ENCODE measurements at regions not wholly inside any gene's neighbourhood (a gene's known extent, or its start where the extent isn't known, plus 50 kb on each side); places are given as distances from the start of the nearest gene placed in this dataset.

DNA sequence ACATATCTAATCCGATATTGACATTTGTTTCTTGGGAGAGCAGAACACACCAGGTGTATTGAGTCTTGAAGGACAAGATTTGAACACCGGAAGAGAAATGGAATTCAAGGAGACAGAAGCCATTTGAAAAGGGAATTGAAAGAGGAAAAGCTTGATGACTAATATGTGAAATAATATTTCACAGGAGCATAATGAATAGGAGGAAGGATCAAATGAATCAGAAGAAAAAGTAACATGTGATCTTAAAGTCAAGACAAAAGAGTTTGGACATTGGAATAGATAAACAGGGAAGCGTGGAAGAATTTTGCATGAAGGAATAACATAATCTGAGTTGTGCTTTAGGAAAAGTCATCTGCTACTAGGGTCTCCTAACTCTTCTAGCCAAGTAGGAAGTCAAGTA, 145.5 kb upstream of the PDHA2 start:
- Mint-ChIP-seq H3K4me1 (no peaks in the 10 kb centered on the region), H3K36me3 (ENCODE audit: low read depth) (no peaks in the 10 kb centered on the region), H3K4me3 (no peak overlapping the region), H3K27ac (no peak overlapping the region), H3K9me3 (no peaks in the 10 kb centered on the region), H3K27me3 (ENCODE audit: low read depth) (no peaks in the 10 kb centered on the region)
- TF ChIP-seq, protein P1, sequence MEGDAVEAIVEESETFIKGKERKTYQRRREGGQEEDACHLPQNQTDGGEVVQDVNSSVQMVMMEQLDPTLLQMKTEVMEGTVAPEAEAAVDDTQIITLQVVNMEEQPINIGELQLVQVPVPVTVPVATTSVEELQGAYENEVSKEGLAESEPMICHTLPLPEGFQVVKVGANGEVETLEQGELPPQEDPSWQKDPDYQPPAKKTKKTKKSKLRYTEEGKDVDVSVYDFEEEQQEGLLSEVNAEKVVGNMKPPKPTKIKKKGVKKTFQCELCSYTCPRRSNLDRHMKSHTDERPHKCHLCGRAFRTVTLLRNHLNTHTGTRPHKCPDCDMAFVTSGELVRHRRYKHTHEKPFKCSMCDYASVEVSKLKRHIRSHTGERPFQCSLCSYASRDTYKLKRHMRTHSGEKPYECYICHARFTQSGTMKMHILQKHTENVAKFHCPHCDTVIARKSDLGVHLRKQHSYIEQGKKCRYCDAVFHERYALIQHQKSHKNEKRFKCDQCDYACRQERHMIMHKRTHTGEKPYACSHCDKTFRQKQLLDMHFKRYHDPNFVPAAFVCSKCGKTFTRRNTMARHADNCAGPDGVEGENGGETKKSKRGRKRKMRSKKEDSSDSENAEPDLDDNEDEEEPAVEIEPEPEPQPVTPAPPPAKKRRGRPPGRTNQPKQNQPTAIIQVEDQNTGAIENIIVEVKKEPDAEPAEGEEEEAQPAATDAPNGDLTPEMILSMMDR (IDR thresholded peaks at IDR 0.05; ENCODE audit: unreplicated experiment in 3 of 3) = no peak

DNA sequence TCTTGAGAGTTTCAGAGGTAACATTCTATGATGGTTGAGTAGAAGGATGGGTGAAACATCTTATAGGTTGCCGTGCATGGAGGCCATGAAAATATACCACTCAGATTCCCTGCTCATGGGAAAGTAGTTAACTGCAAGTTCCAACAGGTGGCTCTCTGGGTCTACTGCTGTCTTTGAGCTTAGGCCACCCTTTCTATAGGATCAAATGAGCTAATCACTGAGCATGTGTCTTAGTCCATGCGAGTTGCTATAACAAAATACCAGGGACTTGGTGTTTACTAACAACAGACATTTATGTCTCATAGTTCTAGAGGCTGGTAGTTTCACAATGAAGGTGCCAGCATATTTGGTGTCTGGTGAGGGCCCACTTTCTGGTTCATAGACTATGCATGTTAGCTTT, 144.8 kb upstream of the UNC5C start:
- no peak overlapping the region for H3K27ac Mint-ChIP-seq
- H3K27me3 Mint-ChIP-seq (ENCODE audit: low read depth) = no peaks in the 10 kb centered on the region
- TF ChIP-seq, protein P1 (IDR thresholded peaks at IDR 0.05; ENCODE audit: unreplicated experiment in 3 of 3) = peak in 1 of 3 experiments; percentile 7
- H3K4me1 Mint-ChIP-seq = no peaks in the 10 kb centered on the region
- H3K4me3 Mint-ChIP-seq = no peak overlapping the region
- H3K9me3 Mint-ChIP-seq = no peaks in the 10 kb centered on the region
- no peaks in the 10 kb centered on the region for H3K36me3 Mint-ChIP-seq (ENCODE audit: low read depth)

DNA sequence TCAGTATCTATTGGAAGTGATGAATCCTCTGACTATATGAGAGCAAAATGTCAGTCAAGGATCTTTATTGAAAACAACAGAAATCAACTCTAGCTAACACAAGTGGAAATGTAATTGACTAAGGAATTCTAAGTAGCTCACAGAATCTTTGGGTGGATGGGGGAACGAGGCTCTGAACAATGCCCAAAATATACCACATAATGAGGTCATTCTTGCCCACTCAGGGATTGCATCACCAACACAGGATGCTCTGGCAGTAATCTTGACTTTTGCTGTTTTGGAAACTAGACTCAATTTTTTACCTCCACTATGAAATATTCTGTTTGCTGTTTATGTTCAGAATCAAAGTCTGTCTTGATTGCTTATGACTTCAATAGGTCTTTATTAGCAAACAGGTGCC, 127.4 kb upstream of the UNC5C start:
- peak overlapping the region in 1 of 3 experiments; percentile 52 for H3K27ac Mint-ChIP-seq
- H3K27me3 Mint-ChIP-seq (ENCODE audit: low read depth) = no peaks in the 10 kb centered on the region
- H3K9me3 Mint-ChIP-seq = no peaks in the 10 kb centered on the region
- no peaks in the 10 kb centered on the region for H3K36me3 Mint-ChIP-seq (ENCODE audit: low read depth)
- TF ChIP-seq, protein P1 (IDR thresholded peaks at IDR 0.05; ENCODE audit: unreplicated experiment in 3 of 3) = no peak
- peaks cover 24% of the 10 kb centered on the region for H3K4me1 Mint-ChIP-seq
- H3K4me3 Mint-ChIP-seq = no peak overlapping the region

DNA sequence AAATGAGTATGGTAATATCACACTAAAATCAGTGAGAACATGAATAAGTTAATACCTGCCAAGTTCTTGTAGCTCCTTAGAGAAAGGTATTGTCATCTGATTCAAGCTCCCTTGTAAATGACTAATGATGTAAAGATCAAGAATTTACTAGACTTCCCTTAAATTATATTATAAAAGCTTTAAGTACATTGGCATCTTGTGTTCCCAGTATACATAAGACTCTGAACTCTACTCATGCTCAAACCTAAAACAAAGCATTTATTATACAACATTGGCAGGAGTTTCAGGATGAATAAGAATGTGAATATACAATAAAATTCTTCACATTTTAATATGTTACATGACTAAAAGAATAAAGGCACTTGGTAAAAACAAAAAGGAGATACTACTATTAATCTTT, 126.8 kb upstream of the UNC5C start:
- no peaks in the 10 kb centered on the region for H3K27me3 Mint-ChIP-seq (ENCODE audit: low read depth)
- no peak overlapping the region for H3K4me3 Mint-ChIP-seq
- TF ChIP-seq, protein P1 (IDR thresholded peaks at IDR 0.05; ENCODE audit: unreplicated experiment in 3 of 3) = no peak
- no peaks in the 10 kb centered on the region for H3K36me3 Mint-ChIP-seq (ENCODE audit: low read depth)
- H3K9me3 Mint-ChIP-seq = no peaks in the 10 kb centered on the region
- peaks cover 24% of the 10 kb centered on the region for H3K4me1 Mint-ChIP-seq
- H3K27ac Mint-ChIP-seq = peak overlapping the region in 2 of 3 experiments; percentile 26 to 52

DNA sequence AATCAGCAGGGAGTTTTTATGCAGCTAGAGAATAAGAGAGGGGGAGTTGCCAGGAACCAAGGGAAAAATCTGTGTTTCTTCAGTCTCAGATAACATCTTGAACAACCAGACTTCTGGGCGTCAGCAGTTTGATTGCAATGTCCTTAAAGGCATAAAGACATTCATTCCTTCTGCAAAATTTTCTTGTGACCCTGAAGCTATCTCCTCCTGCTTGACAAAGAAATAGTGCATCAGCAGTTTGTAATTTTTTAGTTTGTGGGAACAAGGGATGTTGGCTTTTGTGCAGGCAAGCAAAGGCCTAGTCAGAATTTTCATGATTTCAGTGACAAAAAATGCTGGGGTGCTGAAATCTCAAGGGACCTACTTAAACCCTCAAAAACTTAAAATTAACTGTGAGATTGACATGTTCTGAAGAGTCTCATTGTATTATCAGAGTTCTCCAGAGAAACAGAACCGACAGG, 125.8 kb upstream of the UNC5C start:
- Mint-ChIP-seq H3K4me3 (no peak overlapping the region), H3K36me3 (ENCODE audit: low read depth) (no peaks in the 10 kb centered on the region), H3K27ac (peak overlapping the region; percentile 48 to 92 (median 67)), H3K9me3 (peaks cover 2% of the 10 kb centered on the region), H3K27me3 (ENCODE audit: low read depth) (no peaks in the 10 kb centered on the region), H3K4me1 (peaks cover 24% of the 10 kb centered on the region)
- TF ChIP-seq, protein P1 (IDR thresholded peaks at IDR 0.05; ENCODE audit: unreplicated experiment in 3 of 3) = no peak

DNA sequence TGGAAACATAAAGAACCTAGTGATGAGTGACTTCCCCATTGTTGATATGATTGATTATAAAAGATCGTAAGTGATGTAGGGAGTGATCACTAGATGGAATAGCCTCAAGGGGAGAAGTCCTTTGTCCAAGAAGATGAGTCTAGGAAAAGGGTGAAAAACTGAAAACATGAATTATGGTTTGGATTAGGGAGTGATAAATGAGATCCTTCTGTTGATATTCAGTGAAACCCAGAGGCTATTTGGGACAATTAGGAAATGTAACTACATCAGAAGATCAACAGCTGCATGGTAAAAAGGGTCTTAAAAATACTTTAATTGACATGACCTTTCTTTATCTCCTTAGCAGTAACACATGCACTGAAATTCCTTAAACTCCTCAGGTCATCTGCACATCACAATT, 124.0 kb upstream of the UNC5C start:
- H3K27me3 Mint-ChIP-seq (ENCODE audit: low read depth) = no peaks in the 10 kb centered on the region
- TF ChIP-seq, protein P1 (IDR thresholded peaks at IDR 0.05; ENCODE audit: unreplicated experiment in 3 of 3) = no peak
- peaks cover 24% of the 10 kb centered on the region for H3K4me1 Mint-ChIP-seq
- peak overlapping the region; percentile 10 to 92 (median 48) for H3K27ac Mint-ChIP-seq
- no peak overlapping the region for H3K4me3 Mint-ChIP-seq
- peaks cover 5% of the 10 kb centered on the region for H3K9me3 Mint-ChIP-seq
- H3K36me3 Mint-ChIP-seq (ENCODE audit: low read depth) = no peaks in the 10 kb centered on the region

All from nephron (organoid).